CD4-positive, alpha-beta T cell treated with Interleukin-15 for 4 hours (primary cell): ENCODE measurements at regions not wholly inside any gene's neighbourhood (a gene's known extent, or its start where the extent isn't known, plus 50 kb on each side); places are given as distances from the start of the nearest gene placed in this dataset.
"Not testable (repeated sequence)": the region's sequence is repeated elsewhere in the genome, so short reads cannot be mapped to it uniquely, and the experiment has no call there.

Experiments used
- DNase-seq: peaks from one replicate; pipeline ENCODE4 v3.0.0-alpha.2; 2020; ENCODE audit warnings: low spot score

GRCh38 chr1:229859026-229859425 is 208.0 kb upstream of the GALNT2 start:
- DNase-seq: no peak

- no peak for DNase-seq
Observed at GRCh38 chr1:229860926-229861325, 206.1 kb upstream of the GALNT2 start.

- DNase-seq: no peak
Observed at GRCh38 chr1:229862017-229862774, 204.8 kb upstream of the GALNT2 start.

- DNase-seq: no peak
Observed at GRCh38 chr1:229863651-229864545, 203.1 kb upstream of the GALNT2 start.

- DNase-seq: no peak
Observed at GRCh38 chr1:229864686-229865230, 202.3 kb upstream of the GALNT2 start.

GRCh38 chr1:229865321-229865720 is 201.7 kb upstream of the GALNT2 start:
- not testable (repeated sequence) for DNase-seq

- no peak for DNase-seq
Observed at GRCh38 chr1:229867726-229868125, 199.3 kb upstream of the GALNT2 start.

GRCh38 chr1:229869240-229869639 is 197.8 kb upstream of the GALNT2 start:
- no peak for DNase-seq

GRCh38 chr1:229869687-229870086 is 197.4 kb upstream of the GALNT2 start:
- DNase-seq: no peak

- no peak for DNase-seq
Observed at GRCh38 chr1:229870381-229870780, 196.7 kb upstream of the GALNT2 start.

GRCh38 chr1:229871078-229871676 is 195.9 kb upstream of the GALNT2 start:
- no peak for DNase-seq

- DNase-seq: no peak
Observed at GRCh38 chr1:229874136-229874535, 192.9 kb upstream of the GALNT2 start.

GRCh38 chr1:229874609-229875008 is 192.4 kb upstream of the GALNT2 start:
- DNase-seq: no peak

GRCh38 chr1:229875086-229875485 is 192.0 kb upstream of the GALNT2 start:
- no peak for DNase-seq

GRCh38 chr1:229879746-229880145 is 187.3 kb upstream of the GALNT2 start:
- no peak for DNase-seq

GRCh38 chr1:229880271-229881170 is 186.5 kb upstream of the GALNT2 start:
- DNase-seq: no peak

- DNase-seq: no peak
Observed at GRCh38 chr1:229882621-229883020, 184.4 kb upstream of the GALNT2 start.

GRCh38 chr1:229883504-229884200 is 183.4 kb upstream of the GALNT2 start:
- DNase-seq: no peak

- DNase-seq: no peak
Observed at GRCh38 chr1:229884765-229885164, 182.3 kb upstream of the GALNT2 start.

- DNase-seq: no peak
Observed at GRCh38 chr1:229885568-229886495, 181.2 kb upstream of the GALNT2 start.
